IPS DF 19.7 (cell line): ENCODE measurements at regions not wholly inside any gene's neighbourhood (a gene's known extent, or its start where the extent isn't known, plus 50 kb on each side); places are given as distances from the start of the nearest gene placed in this dataset.
A peak's percentile ranks its signal among the peaks of the same experiment; 100 is the strongest.
"Not testable (repeated sequence)": the region's sequence is repeated elsewhere in the genome, so short reads cannot be mapped to it uniquely, and the experiment has no call there.

Source experiments
- DNase-seq: peaks from one replicate; pipeline ENCODE4 v3.0.0-alpha.2; 2013; ENCODE audit warnings: low read depth, low spot score

- no peak for DNase-seq
Measured at GRCh38 chr7:69363136-69363535, 235.1 kb upstream of the AUTS2 start.

GRCh38 chr7:69364813-69365643 is 233.2 kb upstream of the AUTS2 start:
- no peak for DNase-seq

DNA sequence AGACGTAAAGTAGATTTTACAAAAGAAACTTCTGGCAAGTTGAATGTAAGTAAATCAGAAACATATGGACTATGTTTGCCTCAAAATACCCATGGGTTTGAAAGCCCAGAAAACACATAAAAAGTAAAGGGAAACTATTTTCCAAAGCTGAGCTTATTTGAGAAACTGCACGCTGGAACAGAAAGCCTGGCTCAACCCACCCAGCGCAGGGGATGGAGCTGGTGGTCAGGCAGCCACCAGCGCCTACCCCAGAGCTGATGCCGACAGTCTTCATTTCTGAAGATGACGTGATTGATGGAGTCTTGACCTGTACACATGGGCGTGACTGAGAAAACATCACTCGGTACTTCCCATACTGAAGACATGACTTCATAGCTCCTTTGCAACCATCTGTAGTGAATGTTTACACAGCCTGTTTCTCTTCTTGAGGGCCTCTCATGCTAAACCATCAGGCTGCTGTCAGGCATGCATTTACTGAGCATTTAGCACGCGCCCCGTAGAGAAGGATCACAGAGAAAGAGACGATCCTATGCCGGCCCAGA is 232.6 kb upstream of the AUTS2 start:
- DNase-seq = no peak

DNA sequence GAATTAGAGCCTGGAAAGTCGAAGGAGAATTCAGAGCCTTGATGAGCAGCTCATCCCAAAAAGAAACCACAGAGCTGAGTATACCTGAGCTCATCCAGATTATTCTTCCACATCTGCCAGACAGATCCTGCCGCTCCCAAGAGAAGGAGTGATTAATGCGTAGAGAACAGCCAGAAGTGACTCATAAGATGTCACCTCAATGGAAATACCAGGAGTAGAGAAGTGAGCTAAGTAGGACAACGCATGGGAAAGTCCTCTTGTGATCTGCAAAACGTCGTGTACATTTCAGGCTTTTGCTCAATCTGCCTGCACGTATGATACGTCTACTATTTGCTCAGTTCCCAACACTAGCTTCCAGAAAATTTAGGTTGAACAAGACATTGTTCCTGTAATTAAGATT is 230.5 kb upstream of the AUTS2 start:
- no peak for DNase-seq

DNA sequence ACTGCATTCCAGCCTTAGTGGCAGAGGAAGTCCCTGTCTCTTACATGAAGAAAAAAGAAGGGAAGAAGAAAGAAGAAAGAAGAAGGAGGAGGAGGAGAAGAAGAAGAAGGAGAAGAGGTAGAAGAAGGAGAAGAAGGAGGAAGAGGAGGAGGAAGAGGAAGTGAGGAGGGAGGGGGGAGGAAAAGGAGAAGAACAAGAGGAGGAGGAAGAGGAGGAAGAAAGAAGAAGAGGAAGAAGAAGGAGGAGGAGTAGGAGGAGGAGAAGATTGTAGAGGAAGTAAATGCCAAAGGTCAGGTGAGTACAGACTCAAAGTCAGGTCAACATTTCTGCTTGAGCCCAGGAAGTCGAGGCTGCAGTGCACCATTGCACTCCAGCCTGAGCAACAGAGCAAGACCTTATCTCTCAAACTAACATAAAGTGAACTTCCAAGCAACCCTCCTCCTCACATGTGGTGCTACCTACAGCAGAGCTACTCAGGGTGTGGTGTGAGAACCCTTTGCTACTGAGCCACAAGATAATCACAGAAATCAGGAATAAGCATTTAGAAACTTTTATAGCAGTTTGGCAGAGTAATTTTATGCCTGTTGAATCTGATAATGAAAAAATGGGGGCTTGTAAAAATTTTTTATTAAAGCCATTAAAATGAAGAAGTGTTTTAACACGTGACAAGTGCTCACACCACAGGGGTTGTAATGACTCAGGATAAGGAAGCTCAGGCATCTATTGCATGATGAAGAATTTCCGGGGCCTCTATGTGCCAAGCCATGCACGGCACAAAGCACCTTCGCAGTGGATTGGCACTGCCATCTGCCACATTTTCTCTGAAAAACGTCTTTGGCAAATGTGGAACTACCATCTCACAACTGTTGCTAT is 224.9 kb upstream of the AUTS2 start:
- no peak for DNase-seq

- DNase-seq = no peak
Measured at GRCh38 chr7:69374044-69374425, 224.2 kb upstream of the AUTS2 start.

- no peak for DNase-seq
Measured at GRCh38 chr7:69377191-69377590, 221.1 kb upstream of the AUTS2 start.

GRCh38 chr7:69388452-69389137 is 209.7 kb upstream of the AUTS2 start:
- DNase-seq = no peak

- no peak for DNase-seq
Measured at GRCh38 chr7:69389216-69389615, 209.1 kb upstream of the AUTS2 start.

DNA sequence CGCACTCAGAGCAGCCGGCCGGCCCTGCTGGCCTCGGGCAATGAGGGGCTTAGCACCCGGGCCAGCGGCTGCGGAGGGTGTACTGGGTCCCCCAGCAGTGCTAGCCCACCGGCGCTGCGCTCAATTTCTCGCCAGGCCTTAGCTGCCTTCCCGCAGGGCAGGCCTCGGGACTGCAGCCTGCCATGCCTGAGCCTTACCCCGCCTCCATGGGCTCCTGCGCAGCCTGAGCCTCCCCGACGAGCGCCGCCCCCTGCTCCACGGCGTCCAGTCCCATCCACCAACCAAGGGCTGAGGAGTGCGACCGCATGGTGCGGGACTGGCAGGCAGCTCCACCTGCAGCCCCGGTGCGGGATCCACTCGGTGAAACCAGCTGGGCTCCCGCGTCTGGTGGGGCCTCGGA is 204.4 kb upstream of the AUTS2 start:
- DNase-seq = not testable (repeated sequence)

GRCh38 chr7:69395061-69395714 is 203.1 kb upstream of the AUTS2 start:
- DNase-seq = no peak

- DNase-seq = no peak
Measured at GRCh38 chr7:69398986-69399385, 199.3 kb upstream of the AUTS2 start.

DNA sequence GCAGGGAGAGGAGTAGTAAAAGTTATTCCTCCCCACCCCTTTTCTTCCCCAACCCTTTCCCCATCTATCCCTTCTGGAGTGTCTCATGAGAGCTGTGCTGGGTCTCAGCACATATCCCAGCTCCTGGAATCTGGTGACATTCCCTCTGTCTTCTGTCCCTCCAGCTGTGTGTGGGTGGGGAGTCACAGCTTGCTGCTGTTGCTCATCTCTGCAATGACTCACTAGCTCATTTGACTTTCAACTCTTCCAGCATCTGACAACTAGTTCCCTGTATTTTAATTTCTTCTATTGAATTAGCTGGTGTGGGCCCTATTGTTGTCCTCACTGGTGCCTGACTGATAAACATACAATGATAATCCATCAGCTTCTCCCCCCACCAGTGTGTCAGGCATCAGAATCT is 198.9 kb upstream of the AUTS2 start:
- no peak for DNase-seq

DNA sequence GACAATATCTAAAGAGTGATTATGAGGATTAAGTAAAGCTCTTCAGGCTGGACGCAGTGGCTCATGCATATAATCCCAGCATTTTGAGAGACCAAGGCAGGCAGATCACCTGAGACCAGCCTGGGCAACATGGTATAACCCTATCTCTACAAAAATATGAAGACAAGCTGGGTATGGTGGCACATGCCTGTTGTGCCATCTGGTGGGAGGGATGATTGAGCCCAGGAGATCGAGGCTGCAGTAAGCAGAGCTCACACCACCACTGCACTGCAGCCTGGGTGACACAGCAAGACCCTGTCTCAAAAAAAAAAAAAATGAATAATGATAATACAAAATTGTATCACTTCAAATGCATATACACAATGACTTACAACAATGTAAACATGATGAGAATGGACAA is 195.6 kb upstream of the AUTS2 start:
- DNase-seq = no peak

- DNase-seq = peak; percentile 17
Measured at GRCh38 chr7:69403169-69403568, 195.1 kb upstream of the AUTS2 start.

DNA sequence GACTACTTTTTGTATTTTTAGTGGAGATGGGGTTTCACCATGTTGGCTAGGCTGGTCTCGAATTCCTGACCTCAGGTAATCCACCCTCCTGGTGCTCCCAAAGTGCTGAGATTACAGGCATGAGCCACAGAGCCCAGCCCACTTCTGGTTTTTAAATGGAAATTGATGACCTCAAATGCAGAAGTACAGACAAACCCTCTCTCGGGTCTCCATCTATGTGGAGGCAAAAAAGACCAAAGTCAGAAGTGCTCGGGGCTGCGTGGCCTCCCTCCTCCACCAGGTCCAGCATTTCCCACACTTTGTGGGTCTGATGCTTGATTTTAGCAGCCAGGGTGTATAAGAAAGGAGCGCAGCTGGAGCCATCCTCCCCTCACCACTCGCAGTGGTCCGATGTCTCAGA is 187.3 kb upstream of the AUTS2 start:
- DNase-seq = no peak

DNA sequence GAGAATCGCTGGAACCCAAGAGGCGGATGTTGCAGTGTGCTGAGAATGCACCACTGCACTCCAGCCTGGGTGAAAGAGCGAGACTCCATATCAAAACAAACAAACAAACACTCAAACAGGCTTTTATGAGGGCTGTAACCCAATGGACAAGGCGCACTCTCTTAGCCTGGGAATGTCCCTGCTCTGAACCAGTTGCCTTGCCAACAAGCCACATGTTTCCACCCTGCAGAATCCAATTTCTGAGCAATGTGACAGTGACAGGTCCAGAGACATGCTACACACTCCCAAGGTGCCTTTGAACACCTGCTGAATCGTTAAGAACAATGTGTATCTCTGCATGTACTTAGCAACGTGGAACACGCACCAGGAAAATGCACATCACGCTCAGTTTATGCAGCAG is 186.8 kb upstream of the AUTS2 start:
- no peak for DNase-seq

GRCh38 chr7:69412331-69413146 is 185.7 kb upstream of the AUTS2 start:
- DNase-seq = no peak

DNA sequence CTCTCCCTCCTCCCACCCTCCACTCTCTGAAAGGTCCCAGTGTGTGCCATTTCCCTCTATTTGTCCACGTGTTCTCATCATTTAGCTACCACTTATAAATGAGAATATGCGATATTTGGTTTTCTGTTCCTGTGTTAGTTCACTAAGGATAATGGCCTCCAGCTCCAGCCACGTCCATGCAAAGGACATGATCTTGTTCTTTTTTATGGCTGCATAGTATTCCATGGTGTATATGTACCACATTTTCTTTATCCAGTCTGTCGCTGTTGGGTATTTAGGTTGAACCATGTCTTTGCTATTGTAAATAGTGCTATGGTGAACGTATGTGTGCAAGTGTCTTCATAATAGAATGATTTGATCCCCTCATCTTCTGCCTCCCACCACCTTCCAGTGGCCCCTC is 183.7 kb upstream of the AUTS2 start:
- DNase-seq = no peak

- DNase-seq = no peak
Measured at GRCh38 chr7:69418869-69419670, 179.2 kb upstream of the AUTS2 start.
